ENCODE measurements at regions not wholly inside any gene's neighbourhood (a gene's known extent, or its start where the extent isn't known, plus 50 kb on each side); places are given as distances from the start of the nearest gene placed in this dataset.
"Not testable (repeated sequence)": the region's sequence is repeated elsewhere in the genome, so short reads cannot be mapped to it uniquely, and the experiment has no call there.

DNA sequence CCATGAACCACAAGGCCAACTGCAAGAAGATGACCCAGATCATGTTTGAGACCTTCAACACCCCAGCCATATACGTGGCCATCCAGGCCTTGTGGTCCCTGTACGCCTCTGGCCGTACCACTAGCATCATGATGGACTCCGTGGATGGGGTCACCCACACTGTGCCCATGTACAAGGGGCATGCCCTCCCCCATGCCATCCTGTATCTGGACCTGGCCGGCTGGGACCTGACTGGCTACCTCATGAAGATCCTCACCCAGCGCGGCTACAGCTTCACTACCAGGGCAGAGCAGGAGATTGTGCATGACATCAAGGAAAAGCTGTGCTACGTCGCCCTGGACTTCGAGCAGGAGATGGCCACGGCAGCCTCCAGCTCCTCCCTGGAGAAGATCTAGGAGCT, 153.7 kb downstream of the CAVIN4 start:
- no peak for DNase-seq (ENCODE audit: low read depth)
- in situ Hi-C loops (cut with HindIII; ENCODE audit: low sequenced_read_pairs): no loop called here
- TF ChIP-seq, protein P1, sequence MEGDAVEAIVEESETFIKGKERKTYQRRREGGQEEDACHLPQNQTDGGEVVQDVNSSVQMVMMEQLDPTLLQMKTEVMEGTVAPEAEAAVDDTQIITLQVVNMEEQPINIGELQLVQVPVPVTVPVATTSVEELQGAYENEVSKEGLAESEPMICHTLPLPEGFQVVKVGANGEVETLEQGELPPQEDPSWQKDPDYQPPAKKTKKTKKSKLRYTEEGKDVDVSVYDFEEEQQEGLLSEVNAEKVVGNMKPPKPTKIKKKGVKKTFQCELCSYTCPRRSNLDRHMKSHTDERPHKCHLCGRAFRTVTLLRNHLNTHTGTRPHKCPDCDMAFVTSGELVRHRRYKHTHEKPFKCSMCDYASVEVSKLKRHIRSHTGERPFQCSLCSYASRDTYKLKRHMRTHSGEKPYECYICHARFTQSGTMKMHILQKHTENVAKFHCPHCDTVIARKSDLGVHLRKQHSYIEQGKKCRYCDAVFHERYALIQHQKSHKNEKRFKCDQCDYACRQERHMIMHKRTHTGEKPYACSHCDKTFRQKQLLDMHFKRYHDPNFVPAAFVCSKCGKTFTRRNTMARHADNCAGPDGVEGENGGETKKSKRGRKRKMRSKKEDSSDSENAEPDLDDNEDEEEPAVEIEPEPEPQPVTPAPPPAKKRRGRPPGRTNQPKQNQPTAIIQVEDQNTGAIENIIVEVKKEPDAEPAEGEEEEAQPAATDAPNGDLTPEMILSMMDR (IDR thresholded peaks at IDR 0.05; ENCODE audit: low read depth, low read length, missing control alignments): no peak
- H3K4me3 ChIP-seq (ENCODE audit: low read depth, low read length): no peak overlapping the region

DNA sequence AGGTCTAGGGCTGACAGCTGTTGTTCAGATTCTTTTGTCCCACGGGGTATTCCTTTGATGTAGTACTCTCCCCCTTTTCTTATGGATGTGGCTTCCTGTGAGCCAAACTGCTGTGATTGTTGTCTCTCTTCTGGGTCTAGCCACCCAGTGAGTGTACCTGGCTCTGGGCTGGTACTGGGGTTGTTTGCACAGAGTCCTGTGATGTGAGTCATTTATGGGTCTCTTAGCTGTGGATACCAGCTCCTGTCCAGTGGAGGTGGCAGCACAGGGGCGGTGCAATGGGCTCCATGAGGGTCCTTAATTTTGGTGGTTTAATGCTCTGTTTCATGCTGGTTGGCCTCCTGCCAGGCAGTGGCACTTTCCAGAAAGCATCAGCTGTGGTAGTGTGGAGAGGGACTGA, 161.3 kb downstream of the CAVIN4 start:
- DNase-seq (ENCODE audit: low read depth): no peak
- in situ Hi-C loops (cut with HindIII; ENCODE audit: low sequenced_read_pairs): no loop called here
- TF ChIP-seq, protein P1 (IDR thresholded peaks at IDR 0.05; ENCODE audit: low read depth, low read length, missing control alignments): no peak
- H3K4me3 ChIP-seq (ENCODE audit: low read depth, low read length): no peak overlapping the region

DNA sequence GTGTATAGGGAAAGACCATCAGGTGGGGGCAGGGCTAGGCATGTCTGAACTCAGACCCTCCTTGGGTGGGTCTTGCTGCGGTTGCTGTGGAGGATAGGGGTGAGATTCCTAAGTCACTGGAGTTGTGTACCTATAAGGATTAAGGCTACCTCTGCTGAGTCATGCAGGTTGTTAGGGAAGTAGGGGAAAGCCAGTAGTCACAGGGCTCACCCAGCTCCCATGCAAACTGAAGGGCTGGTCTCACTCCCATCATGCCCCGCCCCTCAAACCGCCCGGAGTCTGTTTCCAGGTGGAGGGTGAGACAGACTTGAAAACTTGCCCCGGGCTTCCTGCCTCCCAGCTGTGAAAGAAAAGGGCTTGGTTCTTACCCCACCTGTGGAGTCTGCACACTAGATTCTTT, 161.8 kb downstream of the CAVIN4 start:
- TF ChIP-seq, protein P1 (IDR thresholded peaks at IDR 0.05; ENCODE audit: low read depth, low read length, missing control alignments): no peak
- no peak for DNase-seq (ENCODE audit: low read depth)
- in situ Hi-C loops (cut with HindIII; ENCODE audit: low sequenced_read_pairs): no loop called here
- no peak overlapping the region for H3K4me3 ChIP-seq (ENCODE audit: low read depth, low read length)

DNA sequence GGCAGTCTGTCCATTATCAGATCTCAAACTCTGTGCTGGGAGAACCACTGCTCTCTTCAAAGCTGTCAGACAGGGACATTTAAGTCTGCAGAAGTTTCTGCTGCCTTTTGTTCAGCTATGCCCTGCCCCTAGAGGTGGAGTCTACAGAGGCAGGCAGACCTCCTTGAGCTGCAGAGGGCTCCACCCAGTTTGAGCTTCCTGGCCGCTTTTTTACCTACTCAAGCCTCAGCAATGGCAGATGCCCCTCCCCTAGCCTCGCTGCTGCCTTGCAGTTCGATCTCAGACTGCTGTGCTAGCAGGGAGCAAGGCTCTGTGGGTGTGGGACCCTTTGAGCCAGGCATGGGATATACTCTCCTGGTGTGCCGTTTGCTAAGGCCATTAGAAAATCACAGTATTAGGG, 171.1 kb downstream of the CAVIN4 start:
- H3K4me3 ChIP-seq (ENCODE audit: low read depth, low read length); DNase-seq (ENCODE audit: low read depth); in situ Hi-C loops (cut with HindIII; ENCODE audit: low sequenced_read_pairs): not testable (repeated sequence)

DNA sequence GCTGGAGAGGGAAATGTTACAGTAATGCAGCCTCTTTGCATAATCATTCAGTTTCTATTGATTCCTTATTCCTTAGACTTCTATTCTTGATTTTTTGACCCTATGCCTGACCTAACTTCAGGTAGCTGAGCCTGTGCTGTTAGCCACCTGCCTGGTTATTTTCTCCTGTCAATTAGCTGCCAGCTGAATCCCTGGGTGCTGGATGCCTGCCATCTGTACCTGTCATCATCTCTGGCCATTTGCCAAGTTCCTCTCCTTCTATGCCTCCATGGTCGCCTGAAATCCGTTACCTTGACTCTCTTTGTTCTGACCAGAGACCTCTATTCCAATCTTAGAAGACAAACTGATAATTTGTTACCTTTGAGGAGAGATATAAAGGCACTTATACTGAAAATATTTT, 178.3 kb downstream of the CAVIN4 start:
- TF ChIP-seq, protein P1 (IDR thresholded peaks at IDR 0.05; ENCODE audit: low read depth, low read length, missing control alignments): no peak
- H3K4me3 ChIP-seq (ENCODE audit: low read depth, low read length): no peak overlapping the region
- no peak for DNase-seq (ENCODE audit: low read depth)
- in situ Hi-C loops (cut with HindIII; ENCODE audit: low sequenced_read_pairs): no loop called here

DNA sequence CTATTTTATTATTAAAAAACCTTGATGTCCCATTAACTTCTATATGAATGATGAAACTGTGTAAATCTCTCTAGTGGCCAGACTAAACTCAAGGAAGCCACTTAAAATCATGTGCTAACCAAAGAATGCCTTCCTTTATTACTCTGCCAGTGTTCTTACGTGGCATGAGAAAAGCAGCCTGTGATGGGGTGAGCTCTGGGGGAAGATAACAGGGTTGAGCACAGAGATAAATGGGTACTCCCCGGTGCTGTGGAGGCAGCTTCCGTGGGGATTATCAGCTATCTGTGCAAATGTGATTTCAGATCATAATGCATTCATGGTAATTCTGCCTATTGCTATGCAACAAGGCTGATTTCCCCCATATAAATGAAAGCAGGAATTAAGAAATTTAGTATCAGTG, 181.3 kb downstream of the CAVIN4 start:
- no peak for DNase-seq (ENCODE audit: low read depth)
- in situ Hi-C loops (cut with HindIII; ENCODE audit: low sequenced_read_pairs): no loop called here
- no peak overlapping the region for H3K4me3 ChIP-seq (ENCODE audit: low read depth, low read length)
- TF ChIP-seq, protein P1 (IDR thresholded peaks at IDR 0.05; ENCODE audit: low read depth, low read length, missing control alignments): no peak

DNA sequence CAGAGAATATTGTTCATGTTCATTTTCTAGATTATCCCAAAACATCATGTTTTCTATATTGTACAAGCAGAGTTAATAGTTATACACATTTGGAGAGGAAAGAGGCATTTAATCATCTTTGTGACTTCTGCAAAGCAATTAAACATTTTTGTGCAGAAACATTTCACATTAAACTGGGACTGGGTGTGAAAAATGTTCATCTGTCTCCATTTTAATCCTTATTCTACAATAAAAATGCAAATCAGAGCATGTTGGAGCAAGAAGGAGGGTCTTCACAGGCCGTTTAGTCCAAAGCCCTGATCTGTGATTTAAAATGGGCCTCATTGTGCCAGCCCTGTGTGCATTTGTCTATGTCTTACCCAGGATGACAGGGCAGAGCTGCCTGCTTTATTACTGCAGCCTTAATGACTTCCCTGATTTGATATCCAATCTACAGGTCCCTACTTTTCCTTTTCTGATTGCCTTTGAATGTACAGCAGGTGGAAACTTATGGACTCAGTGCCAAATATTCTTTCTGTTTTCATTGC, 183.5 kb downstream of the CAVIN4 start:
- TF ChIP-seq, protein P1 (IDR thresholded peaks at IDR 0.05; ENCODE audit: low read depth, low read length, missing control alignments): no peak
- no peak for DNase-seq (ENCODE audit: low read depth)
- no peak overlapping the region for H3K4me3 ChIP-seq (ENCODE audit: low read depth, low read length)
- in situ Hi-C loops (cut with HindIII; ENCODE audit: low sequenced_read_pairs): no loop called here

Measured in astrocyte of the cerebellum (primary cell).